ENCODE measurements at regions not wholly inside any gene's neighbourhood (a gene's known extent, or its start where the extent isn't known, plus 50 kb on each side); places are given as distances from the start of the nearest gene placed in this dataset.

DNA sequence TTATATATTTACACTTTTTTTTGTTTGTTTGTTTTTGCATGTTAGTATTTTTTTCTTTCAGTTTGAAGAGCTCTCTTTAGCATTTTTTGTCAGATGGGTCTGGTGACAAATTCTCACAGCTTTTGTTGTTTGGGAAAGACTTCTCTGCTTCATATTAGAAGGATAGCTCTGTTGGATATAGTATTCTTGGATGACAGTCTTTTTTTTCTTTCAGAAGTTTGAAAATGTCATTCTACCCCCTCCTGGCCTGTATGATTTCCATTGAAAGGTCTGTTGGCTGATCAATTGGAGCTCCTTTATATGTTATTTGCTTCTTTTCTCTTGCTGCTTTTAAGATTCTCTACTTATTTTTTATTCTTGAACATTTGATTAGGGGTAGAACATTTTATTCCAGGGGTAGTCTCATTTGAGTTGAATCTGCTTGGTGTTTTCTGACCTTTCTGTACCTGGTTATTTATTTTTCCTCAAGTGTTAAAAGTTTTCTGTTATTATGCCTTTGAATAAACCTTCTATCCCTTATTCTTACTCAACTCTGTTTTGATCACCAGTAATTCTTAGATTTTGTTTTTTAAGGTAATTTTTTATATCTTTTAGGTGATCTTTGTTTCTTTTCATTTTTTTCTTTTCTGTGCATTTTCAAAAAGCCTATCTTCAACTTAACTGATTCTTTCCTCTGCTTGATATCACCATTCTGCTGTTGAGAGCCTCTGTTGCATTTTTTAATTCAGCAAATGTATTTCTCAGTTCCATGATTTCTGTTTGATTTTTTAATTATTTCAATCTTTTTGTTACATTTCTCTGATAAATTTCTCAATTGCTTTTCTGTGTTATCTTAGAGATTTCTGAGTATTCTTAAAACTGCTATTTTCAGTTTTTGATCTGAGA lies 176.8 kb upstream of the ECI2 start:
- intact Hi-C loops (cut with DNase I): no loop called here
- DNase-seq (ENCODE audit: low spot score) (no peak), ATAC-seq (no peak)

DNA sequence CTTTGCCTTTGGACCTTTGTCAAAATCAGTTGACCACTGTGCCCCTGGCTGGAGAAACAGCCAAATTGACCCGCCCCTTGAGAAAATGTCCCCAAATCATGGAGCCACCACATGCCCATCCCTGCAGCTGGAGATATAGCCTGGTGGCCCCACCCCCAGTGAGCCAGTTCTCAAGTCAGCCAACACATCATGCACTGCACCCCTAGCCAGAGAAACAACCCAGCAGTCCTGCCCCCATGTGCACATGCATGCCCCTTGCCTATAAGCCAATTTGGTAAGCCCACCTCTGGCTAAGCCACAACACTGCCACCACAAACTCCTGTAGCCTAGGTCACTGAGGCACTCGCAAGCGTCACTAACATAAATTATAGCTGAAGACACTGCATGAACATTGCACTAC lies 174.2 kb upstream of the ECI2 start:
- ATAC-seq (no peak), DNase-seq (ENCODE audit: low spot score) (no peak)
- intact Hi-C loops (cut with DNase I): no loop called here

DNA sequence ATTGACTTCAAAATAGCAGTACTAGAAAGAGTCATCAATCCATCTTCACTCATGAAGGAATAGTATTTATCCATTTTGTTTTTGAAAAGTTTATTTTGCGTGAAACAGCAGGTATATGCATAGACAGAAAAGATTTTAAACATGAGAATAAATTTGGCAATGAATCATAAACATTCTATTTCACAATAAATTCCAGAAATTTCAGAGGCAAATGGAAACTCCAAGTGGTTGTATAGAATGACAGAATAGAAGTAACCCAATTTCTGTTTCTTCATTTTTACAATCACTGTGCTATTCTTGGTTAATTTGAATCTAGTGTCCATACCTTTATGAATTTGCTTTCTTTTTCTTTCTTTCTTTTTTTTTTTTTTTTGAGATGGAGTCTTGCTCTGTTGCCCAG lies 173.0 kb upstream of the ECI2 start:
- DNase-seq (ENCODE audit: low spot score) (no peak), ATAC-seq (no peak)
- intact Hi-C loops (cut with DNase I): no loop called here

DNA sequence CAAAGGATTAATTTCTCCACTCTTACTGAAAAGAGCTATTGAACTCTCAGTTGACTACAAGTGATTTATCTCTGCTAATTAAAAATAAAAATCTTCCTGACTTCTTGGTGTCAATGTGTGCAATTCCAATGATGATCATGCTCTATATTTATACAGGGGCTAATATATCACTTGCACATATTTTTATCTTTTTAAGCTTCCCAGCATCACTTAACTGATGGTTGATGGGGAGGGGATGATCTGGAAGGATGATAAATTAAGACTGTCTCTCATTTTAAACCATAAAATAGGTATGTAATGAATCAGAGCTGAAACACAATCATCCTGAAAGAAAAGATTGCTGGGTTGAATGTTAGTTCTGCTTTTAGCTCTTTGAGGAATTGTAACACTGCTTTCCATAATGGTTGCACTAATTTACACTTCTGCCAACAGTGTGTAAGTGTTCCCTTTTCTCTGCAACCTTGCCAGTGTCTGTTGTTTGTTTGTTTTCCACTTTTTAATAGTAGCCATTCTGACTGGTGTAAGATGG lies 169.6 kb upstream of the ECI2 start:
- intact Hi-C loops (cut with DNase I): no loop called here
- ATAC-seq: no peak
- DNase-seq (ENCODE audit: low spot score): no peak

DNA sequence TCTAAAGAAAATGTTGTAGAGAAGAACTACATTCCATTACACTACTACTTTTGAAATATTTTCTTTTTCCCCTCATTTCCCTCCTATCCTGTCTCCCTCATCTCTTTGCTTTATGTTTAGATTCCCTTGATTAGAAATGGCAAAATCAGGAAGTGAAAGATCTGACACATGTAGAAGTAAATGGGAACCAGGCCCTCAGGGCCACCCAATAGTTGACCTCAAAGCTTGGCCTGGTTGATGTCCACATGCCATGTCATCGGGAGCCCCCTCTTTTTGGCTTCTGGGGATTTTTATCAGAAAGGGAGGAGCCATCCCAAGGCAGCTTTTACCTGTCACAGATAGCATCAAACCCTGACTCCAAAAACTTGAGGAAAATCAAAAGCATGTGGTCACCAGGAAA lies 168.3 kb upstream of the ECI2 start:
- intact Hi-C loops (cut with DNase I): no loop called here
- ATAC-seq: no peak
- no peak for DNase-seq (ENCODE audit: low spot score)

DNA sequence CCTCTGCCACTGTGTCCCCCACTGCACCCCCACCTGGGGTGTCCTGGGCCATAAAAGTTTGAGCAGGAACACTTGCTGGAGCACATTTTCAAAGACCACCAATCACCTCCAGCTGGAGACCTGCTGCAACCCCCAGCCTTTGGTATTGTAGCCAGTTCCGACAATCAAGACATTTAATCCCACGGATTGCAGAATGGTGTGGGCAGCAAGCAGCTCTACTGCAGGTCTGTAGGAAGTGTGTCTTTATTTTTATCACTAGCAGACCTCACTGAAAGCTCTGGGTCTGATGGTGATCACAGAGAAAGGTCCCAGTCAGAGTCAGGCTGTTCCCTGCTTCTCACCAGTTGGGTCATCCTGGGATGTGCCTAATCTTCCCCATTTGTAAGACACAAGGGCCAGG lies 167.1 kb upstream of the ECI2 start:
- intact Hi-C loops (cut with DNase I): no loop called here
- DNase-seq (ENCODE audit: low spot score) (no peak), ATAC-seq (no peak)

DNA sequence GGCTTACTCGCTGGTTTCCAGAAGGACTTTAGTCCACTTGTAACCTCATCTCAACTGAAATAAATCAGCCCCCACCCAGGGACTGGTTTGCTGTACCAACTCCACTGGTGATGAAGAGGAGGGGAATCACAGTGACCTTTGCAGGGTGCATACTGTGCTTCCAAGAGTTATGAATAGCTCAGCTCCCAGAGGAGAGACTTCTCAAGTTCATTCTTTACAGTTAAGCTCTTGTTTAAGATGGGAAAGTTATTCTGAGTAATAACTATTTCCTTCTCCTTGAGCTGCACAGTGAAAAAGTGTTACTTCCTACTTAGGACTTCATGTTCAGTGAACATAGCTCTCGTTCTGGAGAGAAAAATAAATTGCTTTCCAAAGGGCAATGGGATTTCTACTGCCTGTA lies 166.5 kb upstream of the ECI2 start:
- ATAC-seq (no peak), DNase-seq (ENCODE audit: low spot score) (no peak)
- intact Hi-C loops (cut with DNase I): no loop called here

DNA sequence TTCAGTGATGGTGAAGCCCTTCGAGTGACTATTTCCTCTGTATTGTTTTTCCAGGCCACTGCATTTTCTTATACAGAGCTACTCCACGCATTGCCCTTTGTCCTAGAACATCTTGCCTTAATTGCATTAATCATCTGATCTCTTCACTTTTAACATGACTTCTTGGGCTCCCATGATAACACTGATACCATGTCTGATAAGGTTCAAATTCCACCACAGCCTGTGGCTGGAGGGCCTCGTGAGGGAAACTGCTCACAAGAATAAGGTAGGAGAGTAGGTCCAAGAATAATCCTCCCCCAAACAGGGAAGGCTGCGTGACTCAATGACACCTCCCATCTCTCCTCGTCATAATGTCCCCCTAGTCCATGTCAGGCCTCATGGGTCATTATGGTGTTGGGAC lies 165.5 kb upstream of the ECI2 start:
- DNase-seq (ENCODE audit: low spot score): no peak
- intact Hi-C loops (cut with DNase I): no loop called here
- ATAC-seq: no peak

DNA sequence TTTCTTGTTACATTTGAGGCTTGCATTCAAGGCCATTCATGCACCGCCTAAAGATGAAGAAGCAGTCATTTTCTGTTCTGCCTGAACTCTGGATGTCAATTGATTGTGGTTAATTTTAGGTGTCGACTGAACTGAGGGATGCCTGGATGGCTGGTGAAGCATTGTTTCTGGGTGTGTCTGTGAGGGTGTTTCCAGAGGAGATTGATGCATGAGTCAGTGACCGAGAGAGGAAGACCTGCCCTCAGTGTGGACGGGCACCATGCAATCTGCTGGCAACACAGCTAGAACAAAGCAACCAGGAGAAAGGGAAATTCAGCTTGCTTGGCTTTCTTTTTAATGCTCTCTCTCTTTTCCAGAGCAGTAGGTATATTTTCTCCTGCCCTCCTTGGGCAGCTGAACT lies 164.1 kb upstream of the ECI2 start:
- DNase-seq (ENCODE audit: low spot score): no peak
- no peak for ATAC-seq
- intact Hi-C loops (cut with DNase I): no loop called here

DNA sequence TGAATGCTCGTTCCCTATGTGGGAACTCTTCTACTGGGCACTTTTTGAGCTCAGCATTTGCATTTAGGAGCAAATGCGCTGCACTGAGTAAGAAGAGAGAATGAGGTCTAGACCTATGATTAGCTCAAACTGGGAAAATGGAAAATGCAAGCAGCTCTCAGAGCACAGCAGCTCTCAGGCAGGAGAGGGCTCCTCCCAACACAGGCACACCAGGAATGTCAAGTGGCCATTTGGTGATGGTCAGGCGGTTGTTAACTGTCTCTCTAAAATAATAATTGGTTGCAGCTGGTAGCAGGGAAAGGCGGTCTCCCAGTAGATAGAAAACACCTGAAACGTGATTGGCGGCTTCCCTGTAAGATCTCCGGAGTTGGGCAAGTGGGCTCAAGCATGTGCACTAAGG lies 162.0 kb upstream of the ECI2 start:
- DNase-seq (ENCODE audit: low spot score) (no peak), ATAC-seq (no peak)
- intact Hi-C loops (cut with DNase I): no loop called here

DNA sequence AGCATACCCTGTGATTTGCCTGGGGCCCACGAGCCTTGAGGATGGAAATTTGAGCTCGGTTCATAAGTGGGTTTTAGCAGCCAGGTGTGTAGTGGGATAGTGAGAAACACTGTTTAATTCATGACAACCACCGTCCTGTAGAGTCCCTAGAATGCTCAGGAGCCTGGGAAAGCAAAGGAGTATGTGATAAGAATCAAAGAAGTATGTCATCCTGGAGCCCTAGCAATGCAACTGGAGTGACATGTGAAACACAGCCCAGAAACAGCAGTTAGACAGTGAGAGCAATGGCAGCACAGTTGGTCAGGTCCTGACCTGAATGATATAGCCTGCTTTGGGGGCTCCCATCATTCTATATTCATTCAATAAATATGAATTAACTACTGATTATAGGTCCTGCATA lies 161.2 kb upstream of the ECI2 start:
- no peak for DNase-seq (ENCODE audit: low spot score)
- intact Hi-C loops (cut with DNase I): no loop called here
- ATAC-seq: no peak

DNA sequence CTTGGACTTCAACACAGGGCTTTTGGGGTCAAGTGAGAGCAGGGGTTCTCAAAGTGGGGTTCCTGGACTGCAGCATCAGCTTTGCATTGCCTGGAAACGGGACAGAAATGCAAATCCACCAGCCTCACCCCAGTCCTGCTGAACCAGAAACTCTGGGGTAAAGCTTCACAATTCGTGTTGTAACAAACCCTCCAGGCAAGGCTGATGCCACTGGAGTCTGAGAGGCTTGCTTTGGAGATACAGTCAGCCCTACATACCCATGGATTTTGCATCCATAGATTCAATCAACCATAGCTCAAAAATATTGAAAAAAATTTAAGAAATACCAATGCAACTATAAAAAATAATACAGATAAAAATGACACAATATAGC lies 160.4 kb upstream of the ECI2 start:
- intact Hi-C loops (cut with DNase I): no loop called here
- no peak for ATAC-seq
- no peak for DNase-seq (ENCODE audit: low spot score)

DNA sequence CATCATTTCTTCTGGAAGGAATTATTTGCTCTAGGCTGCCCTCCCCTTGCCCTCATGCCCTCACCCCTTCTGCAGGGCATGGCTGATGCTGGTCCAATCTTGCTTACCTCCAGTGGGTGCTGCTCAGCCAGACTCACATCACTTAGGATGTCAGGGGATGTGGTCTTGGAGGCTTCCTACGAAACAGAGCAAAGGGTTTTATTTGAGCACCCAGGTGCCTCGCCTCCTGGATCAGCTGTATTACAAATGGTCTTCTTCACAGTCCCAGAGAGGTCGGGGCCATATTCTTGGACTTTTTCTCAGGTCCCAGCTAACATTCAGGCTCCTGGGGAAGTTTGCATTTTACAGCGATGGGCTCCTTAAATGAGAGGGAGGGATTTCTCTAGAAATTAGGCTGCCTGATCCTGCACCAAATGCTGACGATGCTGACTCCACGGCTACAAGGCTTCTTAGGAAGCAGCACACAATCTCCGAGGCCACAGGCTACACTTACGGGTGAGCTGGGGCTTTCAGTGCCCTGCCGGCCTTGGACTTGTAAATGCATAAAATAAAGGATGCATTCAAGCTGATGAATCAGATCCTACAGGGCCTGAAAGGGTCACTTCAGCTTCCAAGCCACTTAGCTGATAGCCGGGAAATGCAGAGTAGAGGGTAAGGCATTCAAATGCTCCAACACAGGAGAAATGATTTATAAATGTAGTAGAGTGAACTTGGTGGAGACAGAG lies 159.8 kb upstream of the ECI2 start:
- ATAC-seq (no peak), DNase-seq (ENCODE audit: low spot score) (no peak)
- intact Hi-C loops (cut with DNase I): no loop called here

DNA sequence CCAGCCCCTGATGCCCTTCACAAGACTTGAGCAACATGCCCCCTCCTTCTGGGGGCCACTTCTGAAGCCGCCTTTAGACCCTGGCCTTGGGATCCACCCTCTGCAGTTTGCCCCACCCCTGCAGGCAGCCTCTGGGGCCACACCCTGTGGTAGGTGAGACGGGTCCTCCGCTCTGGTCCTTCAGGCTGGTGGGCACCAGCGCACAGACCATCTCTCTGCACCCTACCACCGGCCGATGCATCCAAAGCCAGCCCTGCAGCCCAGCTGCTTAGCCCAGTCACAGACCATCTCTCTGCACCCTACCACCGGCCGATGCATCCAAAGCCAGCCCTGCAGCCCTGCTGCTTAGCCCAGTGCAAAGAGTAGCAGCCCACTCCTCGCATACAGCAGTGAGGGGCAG lies 159.3 kb upstream of the ECI2 start:
- ATAC-seq (no peak), DNase-seq (ENCODE audit: low spot score) (no peak)
- intact Hi-C loops (cut with DNase I): no loop called here

DNA sequence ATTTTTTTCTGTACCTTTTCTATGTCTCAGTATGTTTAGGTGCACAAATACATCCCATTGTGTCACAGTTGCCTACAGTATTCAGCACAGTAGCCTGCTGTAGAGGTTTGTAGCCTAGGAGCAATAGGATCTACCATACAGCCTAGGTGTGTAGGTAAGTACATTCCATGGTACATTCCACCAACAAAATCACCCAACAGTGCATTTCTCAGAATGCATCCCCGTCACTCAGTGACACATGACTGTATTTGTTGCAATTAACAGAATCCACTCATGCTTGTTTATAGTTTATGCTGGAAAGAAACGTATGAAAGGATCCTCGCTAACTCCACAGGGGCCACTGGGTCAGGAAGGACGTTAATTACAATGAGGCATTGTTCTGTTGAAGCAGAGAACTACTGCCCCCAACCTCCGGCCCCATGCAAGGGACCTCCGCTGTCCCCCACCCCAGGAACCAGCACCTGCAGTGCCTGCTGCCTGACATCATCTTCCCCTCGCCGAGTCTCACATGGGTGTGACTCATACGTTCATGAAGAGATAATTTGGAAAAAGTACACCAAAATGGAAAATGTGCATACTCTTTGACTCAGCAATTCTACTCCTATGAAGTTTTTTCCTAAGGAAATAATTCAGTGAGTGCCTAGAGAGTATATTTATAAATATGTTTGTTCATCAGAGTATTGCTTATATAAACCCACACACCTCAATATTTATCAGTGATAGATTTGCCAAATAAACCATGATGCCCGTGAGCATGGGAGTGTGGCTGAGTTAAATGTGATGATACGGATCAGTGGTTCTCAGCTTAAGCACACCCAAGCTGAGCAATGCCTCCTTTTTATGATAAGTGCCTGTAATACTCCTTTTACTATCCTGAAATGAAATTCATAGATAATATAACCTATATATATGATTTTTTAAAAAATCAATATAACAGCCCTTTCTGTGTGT lies 156.4 kb upstream of the ECI2 start:
- ATAC-seq (no peak), DNase-seq (ENCODE audit: low spot score) (no peak)
- intact Hi-C loops (cut with DNase I): no loop called here

DNA sequence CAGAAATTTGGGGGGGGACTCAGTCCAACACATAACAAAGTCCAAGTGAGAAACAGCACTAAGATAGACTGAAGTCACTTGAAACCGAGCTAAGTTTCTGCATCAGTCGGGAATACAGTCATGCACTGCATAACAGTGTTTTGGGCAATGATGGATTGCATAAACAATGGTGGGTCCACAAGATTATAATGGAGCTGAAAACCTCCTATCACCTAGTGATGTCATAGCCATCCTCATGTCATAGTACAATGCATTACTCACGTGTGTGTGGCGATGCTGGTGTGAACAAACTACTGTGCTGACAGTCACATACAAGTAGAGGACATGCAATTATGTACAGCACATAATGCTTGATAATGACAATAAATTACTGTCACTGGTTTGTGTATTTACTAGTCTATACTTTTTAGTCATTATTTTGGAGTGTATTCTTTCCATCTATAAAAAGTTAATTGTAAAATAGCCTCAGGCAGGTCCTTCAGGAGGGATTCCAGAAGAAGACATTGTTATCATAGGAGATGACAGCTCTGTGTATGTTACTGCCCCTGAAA lies 154.5 kb upstream of the ECI2 start:
- DNase-seq (ENCODE audit: low spot score) (no peak), ATAC-seq (no peak)
- intact Hi-C loops (cut with DNase I): no loop called here

DNA sequence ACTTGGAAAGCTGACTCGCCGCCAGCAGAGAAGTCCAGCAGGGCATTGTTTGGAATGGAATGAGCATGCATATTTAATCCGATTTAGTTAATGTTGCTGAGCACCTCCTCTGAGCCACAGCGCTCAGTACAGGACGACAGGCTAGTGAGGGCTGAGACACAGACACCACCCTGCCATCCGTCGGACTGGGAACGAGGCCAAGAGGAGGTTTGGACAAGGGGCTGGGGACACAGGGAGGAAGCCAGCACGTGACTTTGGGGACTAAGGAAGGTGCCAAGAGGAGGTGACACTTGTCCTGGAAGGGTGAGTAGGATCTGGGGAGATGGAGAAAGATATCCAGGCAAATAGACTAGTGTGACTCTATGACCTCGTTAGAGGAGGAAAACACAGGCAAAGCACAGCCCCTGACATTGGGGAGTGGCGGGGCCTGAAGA lies 152.5 kb upstream of the ECI2 start:
- no peak for DNase-seq (ENCODE audit: low spot score)
- intact Hi-C loops (cut with DNase I): no loop called here
- no peak for ATAC-seq

DNA sequence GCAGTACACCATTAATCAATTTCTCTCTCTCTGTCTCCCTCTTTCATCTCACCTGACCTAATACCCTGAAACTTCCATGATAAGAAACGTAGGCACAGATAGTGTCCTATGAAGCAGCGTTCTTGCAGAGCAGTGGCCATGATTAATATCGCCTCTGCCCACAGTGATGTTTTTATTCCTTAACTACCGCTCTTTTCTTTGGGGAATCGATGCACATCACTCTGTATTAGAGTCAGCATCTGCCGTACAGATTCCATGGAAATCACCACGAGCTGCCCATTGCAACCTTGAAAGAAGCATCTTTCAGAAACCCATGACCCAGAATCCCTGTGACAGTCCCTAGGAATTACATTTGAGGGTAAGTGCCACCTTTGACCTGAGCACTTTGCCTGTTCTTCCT lies 152.0 kb upstream of the ECI2 start:
- DNase-seq (ENCODE audit: low spot score): no peak
- no peak for ATAC-seq
- intact Hi-C loops (cut with DNase I): no loop called here

DNA sequence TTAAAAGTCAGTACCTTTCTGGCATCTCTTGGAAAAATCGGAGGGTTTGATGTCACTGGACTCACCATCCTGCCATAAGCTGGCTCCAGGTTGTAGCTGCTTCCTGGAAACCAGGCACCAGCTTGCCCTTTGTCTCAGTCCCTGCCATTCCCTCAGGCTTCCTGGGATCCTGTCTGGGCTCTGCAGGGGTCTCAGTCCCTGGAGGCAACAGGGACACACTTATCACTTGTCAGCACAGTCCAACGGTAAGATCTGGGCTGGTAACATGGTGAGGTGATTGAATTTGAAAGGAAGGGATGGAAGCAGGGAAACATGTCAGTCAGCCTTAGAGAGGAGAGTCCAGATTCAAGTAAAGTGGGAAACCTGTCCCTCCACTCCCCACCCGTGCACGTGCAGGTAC lies 147.6 kb upstream of the ECI2 start:
- ATAC-seq (no peak), DNase-seq (ENCODE audit: low spot score) (no peak)
- intact Hi-C loops (cut with DNase I): no loop called here

Data from sciatic nerve (tissue), 2 donors.